Endothelial cell (in vitro differentiated cells): ENCODE measurements at regions not wholly inside any gene's neighbourhood (a gene's known extent, or its start where the extent isn't known, plus 50 kb on each side); places are given as distances from the start of the nearest gene placed in this dataset.

Source experiments
- DNase-seq: peaks from one replicate; pipeline ENCODE4 v3.0.0; 2021; ENCODE audit warnings: low spot score
- H3K27ac Mint-ChIP-seq: one replicate; pipeline ENCODE4 v1.8.0; 2021; ENCODE audit warnings: mixed read lengths, inconsistent platforms; ENCODE audit not compliant: unreplicated experiment
- H3K27me3 Mint-ChIP-seq: one replicate; pipeline ENCODE4 v1.8.0; 2021; ENCODE audit warnings: mild to moderate bottlenecking, moderate library complexity, mixed read lengths, inconsistent platforms; ENCODE audit not compliant: unreplicated experiment
- H3K36me3 Mint-ChIP-seq: one replicate; pipeline ENCODE4 v1.8.0; 2021; ENCODE audit warnings: mild to moderate bottlenecking, low read depth, mixed read lengths, inconsistent platforms; ENCODE audit not compliant: unreplicated experiment
- H3K4me1 Mint-ChIP-seq: one replicate; pipeline ENCODE4 v1.8.0; 2021; ENCODE audit warnings: mild to moderate bottlenecking, mixed read lengths, inconsistent platforms; ENCODE audit not compliant: unreplicated experiment
- H3K4me3 Mint-ChIP-seq: one replicate; pipeline ENCODE4 v1.8.0; 2021; ENCODE audit warnings: mild to moderate bottlenecking, mixed read lengths, inconsistent platforms; ENCODE audit not compliant: unreplicated experiment
- H3K9me3 Mint-ChIP-seq: one replicate; pipeline ENCODE4 v1.8.0; 2021; ENCODE audit warnings: mixed read lengths, inconsistent platforms; ENCODE audit not compliant: unreplicated experiment
- CTCF ChIP-seq: fragments of 200-600 bp; sonication (generic); IDR thresholded peaks from one replicate; pipeline ENCODE4 v1.5.0; 2021; ENCODE audit warnings: antibody characterized with exemption; ENCODE audit not compliant: unreplicated experiment

- no peak for DNase-seq
- peaks cover 1% of the 10 kb centered on the region for H3K27me3 Mint-ChIP-seq
- H3K4me3 Mint-ChIP-seq = no peak overlapping the region
- no peaks in the 10 kb centered on the region for H3K4me1 Mint-ChIP-seq
- no peaks in the 10 kb centered on the region for H3K36me3 Mint-ChIP-seq
- no peak for TF ChIP-seq CTCF
- H3K9me3 Mint-ChIP-seq = no peaks in the 10 kb centered on the region
- H3K27ac Mint-ChIP-seq = no peak overlapping the region
These were observed 79.8 kb upstream of the LOC128125822 start for GRCh38 chr6:63492476-63492875.

GRCh38 chr6:63493557-63493956 is 78.7 kb upstream of the LOC128125822 start:
- DNase-seq = no peak
- no peaks in the 10 kb centered on the region for H3K36me3 Mint-ChIP-seq
- H3K4me3 Mint-ChIP-seq = no peak overlapping the region
- no peak overlapping the region for H3K27ac Mint-ChIP-seq
- TF ChIP-seq CTCF = no peak
- H3K27me3 Mint-ChIP-seq = peaks cover 1% of the 10 kb centered on the region
- H3K4me1 Mint-ChIP-seq = no peaks in the 10 kb centered on the region
- no peaks in the 10 kb centered on the region for H3K9me3 Mint-ChIP-seq

- no peaks in the 10 kb centered on the region for H3K4me1 Mint-ChIP-seq
- no peak for TF ChIP-seq CTCF
These were observed 75.9 kb upstream of the LOC128125822 start for GRCh38 chr6:63496361-63496804.

GRCh38 chr6:63502156-63502555 is 70.1 kb upstream of the LOC128125822 start:
- no peak overlapping the region for H3K4me3 Mint-ChIP-seq
- H3K9me3 Mint-ChIP-seq = no peaks in the 10 kb centered on the region
- H3K27me3 Mint-ChIP-seq = peaks cover 2% of the 10 kb centered on the region
- no peak overlapping the region for H3K27ac Mint-ChIP-seq
- no peak for TF ChIP-seq CTCF
- H3K36me3 Mint-ChIP-seq = no peaks in the 10 kb centered on the region
- no peaks in the 10 kb centered on the region for H3K4me1 Mint-ChIP-seq
- DNase-seq = no peak

More at GRCh38 chr6:63496361-63496804, 75.9 kb upstream of the LOC128125822 start:
- Mint-ChIP-seq H3K27ac (no peak overlapping the region), H3K9me3 (no peaks in the 10 kb centered on the region), H3K4me3 (no peak overlapping the region), H3K36me3 (no peaks in the 10 kb centered on the region), H3K27me3 (peaks cover 1% of the 10 kb centered on the region)
- DNase-seq = no peak

- DNase-seq = no peak
- Mint-ChIP-seq H3K4me3 (no peak overlapping the region), H3K27ac (no peak overlapping the region), H3K27me3 (peaks cover 2% of the 10 kb centered on the region), H3K4me1 (no peaks in the 10 kb centered on the region), H3K36me3 (no peaks in the 10 kb centered on the region), H3K9me3 (no peaks in the 10 kb centered on the region)
- no peak for TF ChIP-seq CTCF
These were observed 69.1 kb upstream of the LOC128125822 start for GRCh38 chr6:63503199-63503598.
